ENCODE measurements at regions not wholly inside any gene's neighbourhood (a gene's known extent, or its start where the extent isn't known, plus 50 kb on each side); places are given as distances from the start of the nearest gene placed in this dataset.

GRCh38 chrX:73903941-73904340, 51.4 kb upstream of the XIST start:
- no peak overlapping the region for H3K4me3 ChIP-seq (ENCODE audit: low read depth, low read length)
- no peaks in the 10 kb centered on the region for H3K27me3 ChIP-seq (replicated peaks)
- no peaks in the 10 kb centered on the region for H3K36me3 ChIP-seq (replicated peaks)
- in situ Hi-C loops (cut with HindIII; ENCODE audit: low pct_ligation_motif_present, low sequenced_read_pairs) = no loop called here
- no peak for DNase-seq
- no peak for TF ChIP-seq CTCF (IDR thresholded peaks at IDR 0.05; ENCODE audit: low read depth, low read length, missing control alignments)
- no peak overlapping the region for H3K27ac ChIP-seq

Data from brain microvascular endothelial cell (primary cell).